ENCODE measurements at regions not wholly inside any gene's neighbourhood (a gene's known extent, or its start where the extent isn't known, plus 50 kb on each side); places are given as distances from the start of the nearest gene placed in this dataset.

GRCh38 chr12:46908936-46909635 lies 83.3 kb upstream of the SLC38A4 start:
- DNase-seq (no peak), ATAC-seq (no peak)
- no peak overlapping the region for H3K4me3 Mint-ChIP-seq
- intact Hi-C loops (cut with micrococcal nuclease): no loop called here
- no peak overlapping the region for H3K27ac Mint-ChIP-seq
- H3K27ac ChIP-seq (ENCODE audit: low read depth, low read length): no peak overlapping the region
- POLR2A ChIA-PET: no interaction called here
- no peak overlapping the region for H3K4me3 ChIP-seq (ENCODE audit: low read length)
- H3K9me3 Mint-ChIP-seq: peaks cover 5 to 38% (median 15%) of the 10 kb centered on the region in 11 donors
- no peaks in the 10 kb centered on the region for H3K4me1 ChIP-seq (ENCODE audit: control insufficient read depth in 2 of 2, insufficient read depth in 2 of 2, low read length in 2 of 2)
- no peaks in the 10 kb centered on the region for H3K27me3 ChIP-seq (ENCODE audit: control insufficient read depth in 2 of 2, insufficient read depth in 2 of 2, low read length in 2 of 2)
- CTCF ChIA-PET: interaction anchor here (0.5 kb wide), 1 partner anchor 27 kb away, joined by 3 read pairs; no protein-coding TSS in a partner anchor
- H3K36me3 ChIP-seq (ENCODE audit: control insufficient read depth in 2 of 3, insufficient read depth in 3 of 3, low read length in 3 of 3): no peaks in the 10 kb centered on the region
- no peaks in the 10 kb centered on the region for H3K9me3 ChIP-seq (ENCODE audit: control insufficient read depth in 2 of 3, low read length in 3 of 3)
- peaks cover 20 to 29% (median 21%) of the 10 kb centered on the region in 5 donors for H3K27me3 Mint-ChIP-seq
- peaks cover 0 to 17% (median 7%) of the 10 kb centered on the region in 5 donors for H3K36me3 Mint-ChIP-seq
- no peaks in the 10 kb centered on the region for H3K4me1 Mint-ChIP-seq

DNA sequence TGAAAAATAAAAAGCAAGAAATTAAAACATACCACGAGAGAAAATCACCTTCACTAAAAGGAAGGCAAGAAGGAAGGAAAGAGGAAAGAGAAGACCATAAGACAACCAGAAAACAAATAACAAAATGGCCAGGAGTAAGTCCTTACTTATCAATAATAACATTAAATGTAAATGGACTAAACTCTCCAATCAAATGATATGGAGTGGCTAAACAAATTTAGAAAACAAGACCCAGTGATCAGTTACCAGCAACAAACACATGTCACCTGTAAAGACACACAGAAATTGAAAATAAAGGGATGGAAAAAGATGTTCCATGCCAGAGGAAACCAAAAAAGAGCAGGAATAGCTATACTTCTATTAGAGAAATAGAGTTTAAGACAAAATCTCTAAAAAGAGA lies 85.0 kb upstream of the SLC38A4 start:
- Histone ChIP-seq H3K27me3 (ENCODE audit: control insufficient read depth in 2 of 2, insufficient read depth in 2 of 2, low read length in 2 of 2) (no peaks in the 10 kb centered on the region), H3K27ac (ENCODE audit: low read depth, low read length) (no peak overlapping the region), H3K4me1 (ENCODE audit: control insufficient read depth in 2 of 2, insufficient read depth in 2 of 2, low read length in 2 of 2) (no peaks in the 10 kb centered on the region), H3K36me3 (ENCODE audit: control insufficient read depth in 2 of 3, insufficient read depth in 3 of 3, low read length in 3 of 3) (no peaks in the 10 kb centered on the region), H3K4me3 (ENCODE audit: low read length) (no peak overlapping the region), H3K9me3 (ENCODE audit: control insufficient read depth in 2 of 3, low read length in 3 of 3) (no peaks in the 10 kb centered on the region)
- H3K27me3 Mint-ChIP-seq: peaks cover 10 to 32% (median 21%) of the 10 kb centered on the region in 5 donors
- no peak overlapping the region for H3K4me3 Mint-ChIP-seq
- H3K9me3 Mint-ChIP-seq: peaks cover 5 to 38% (median 15%) of the 10 kb centered on the region in 11 donors
- intact Hi-C loops (cut with micrococcal nuclease): no loop called here
- DNase-seq: no peak
- no peak for ATAC-seq
- peaks cover 0 to 17% (median 7%) of the 10 kb centered on the region in 5 donors for H3K36me3 Mint-ChIP-seq
- CTCF ChIA-PET: no interaction called here
- no peaks in the 10 kb centered on the region for H3K4me1 Mint-ChIP-seq
- POLR2A ChIA-PET: no interaction called here
- no peak overlapping the region for H3K27ac Mint-ChIP-seq

DNA sequence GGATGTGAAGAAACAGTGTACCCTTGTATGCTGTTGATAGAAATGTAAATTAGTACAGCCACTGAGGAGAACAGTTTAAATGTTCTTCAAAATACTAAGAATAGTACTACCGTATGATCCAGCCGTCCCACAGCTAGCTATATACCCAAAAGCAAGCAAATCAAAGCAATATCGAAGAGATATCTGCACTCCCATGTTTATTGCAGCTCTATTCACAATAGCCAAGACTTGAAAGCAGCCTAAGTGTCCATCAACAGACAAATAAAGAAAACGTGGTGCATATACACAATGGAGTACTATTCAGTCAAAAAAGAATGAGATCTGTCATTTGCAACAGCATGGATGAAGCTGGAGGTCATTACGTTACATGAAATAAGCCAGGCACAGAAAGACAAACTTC lies 88.5 kb upstream of the SLC38A4 start:
- CTCF ChIA-PET: no interaction called here
- H3K27ac ChIP-seq (ENCODE audit: low read depth, low read length): no peak overlapping the region
- no peaks in the 10 kb centered on the region for H3K9me3 ChIP-seq (ENCODE audit: control insufficient read depth in 2 of 3, low read length in 3 of 3)
- peaks cover 8 to 23% (median 17%) of the 10 kb centered on the region in 5 donors for H3K27me3 Mint-ChIP-seq
- no peaks in the 10 kb centered on the region for H3K27me3 ChIP-seq (ENCODE audit: control insufficient read depth in 2 of 2, insufficient read depth in 2 of 2, low read length in 2 of 2)
- no peak for ATAC-seq
- POLR2A ChIA-PET: no interaction called here
- peaks cover 0 to 13% (median 5%) of the 10 kb centered on the region in 5 donors for H3K36me3 Mint-ChIP-seq
- H3K4me3 Mint-ChIP-seq: no peak overlapping the region
- no peaks in the 10 kb centered on the region for H3K36me3 ChIP-seq (ENCODE audit: control insufficient read depth in 2 of 3, insufficient read depth in 3 of 3, low read length in 3 of 3)
- no peak overlapping the region for H3K4me3 ChIP-seq (ENCODE audit: low read length)
- H3K4me1 Mint-ChIP-seq: no peaks in the 10 kb centered on the region
- H3K4me1 ChIP-seq (ENCODE audit: control insufficient read depth in 2 of 2, insufficient read depth in 2 of 2, low read length in 2 of 2): no peaks in the 10 kb centered on the region
- peaks cover 4 to 35% (median 12%) of the 10 kb centered on the region in 11 donors for H3K9me3 Mint-ChIP-seq
- H3K27ac Mint-ChIP-seq: no peak overlapping the region
- intact Hi-C loops (cut with micrococcal nuclease): no loop called here
- no peak for DNase-seq

DNA sequence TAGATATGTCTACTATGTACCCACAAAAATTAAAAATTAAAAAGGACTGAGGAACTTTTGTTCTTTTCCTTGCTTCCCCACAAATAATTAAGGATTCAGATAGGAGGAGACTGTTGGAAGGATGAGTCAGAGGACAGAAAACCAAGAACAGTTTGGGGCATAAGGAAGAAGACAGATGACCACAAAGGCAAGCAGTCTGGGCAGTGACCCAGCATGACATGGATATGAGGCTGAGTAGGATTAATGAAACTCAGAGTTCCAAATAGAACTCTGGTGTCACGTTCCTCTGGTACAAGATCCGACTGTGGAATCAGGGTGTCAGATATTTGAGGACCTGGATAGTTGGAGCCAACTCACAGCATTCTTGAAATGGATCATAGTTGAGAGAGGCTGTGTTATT lies 89.3 kb upstream of the SLC38A4 start:
- no peaks in the 10 kb centered on the region for H3K36me3 ChIP-seq (ENCODE audit: control insufficient read depth in 2 of 3, insufficient read depth in 3 of 3, low read length in 3 of 3)
- no peaks in the 10 kb centered on the region for H3K9me3 ChIP-seq (ENCODE audit: control insufficient read depth in 2 of 3, low read length in 3 of 3)
- H3K4me1 ChIP-seq (ENCODE audit: control insufficient read depth in 2 of 2, insufficient read depth in 2 of 2, low read length in 2 of 2): no peaks in the 10 kb centered on the region
- POLR2A ChIA-PET: no interaction called here
- H3K27me3 Mint-ChIP-seq: peaks cover under 1 to 22% (median 18%) of the 10 kb centered on the region in 5 donors
- no peak overlapping the region for H3K4me3 ChIP-seq (ENCODE audit: low read length)
- DNase-seq (no peak), ATAC-seq (no peak)
- H3K9me3 Mint-ChIP-seq: peaks cover 0 to 27% (median 10%) of the 10 kb centered on the region in 11 donors
- no peak overlapping the region for H3K4me3 Mint-ChIP-seq
- H3K36me3 Mint-ChIP-seq: peaks cover 0 to 8% (median 0%) of the 10 kb centered on the region in 5 donors
- H3K4me1 Mint-ChIP-seq: peaks cover 0 to 1% (median 0%) of the 10 kb centered on the region in 7 donors
- CTCF ChIA-PET: no interaction called here
- no peak overlapping the region for H3K27ac ChIP-seq (ENCODE audit: low read depth, low read length)
- H3K27ac Mint-ChIP-seq: no peak overlapping the region
- no peaks in the 10 kb centered on the region for H3K27me3 ChIP-seq (ENCODE audit: control insufficient read depth in 2 of 2, insufficient read depth in 2 of 2, low read length in 2 of 2)
- intact Hi-C loops (cut with micrococcal nuclease): no loop called here

- peaks cover 0 to 20% (median 8%) of the 10 kb centered on the region in 11 donors for H3K9me3 Mint-ChIP-seq
- DNase-seq: no peak
- Histone ChIP-seq H3K27ac (ENCODE audit: low read depth, low read length) (no peak overlapping the region), H3K4me1 (ENCODE audit: control insufficient read depth in 2 of 2, insufficient read depth in 2 of 2, low read length in 2 of 2) (no peaks in the 10 kb centered on the region), H3K4me3 (ENCODE audit: low read length) (no peak overlapping the region), H3K36me3 (ENCODE audit: control insufficient read depth in 2 of 3, insufficient read depth in 3 of 3, low read length in 3 of 3) (no peaks in the 10 kb centered on the region), H3K27me3 (ENCODE audit: control insufficient read depth in 2 of 2, insufficient read depth in 2 of 2, low read length in 2 of 2) (no peaks in the 10 kb centered on the region), H3K9me3 (ENCODE audit: control insufficient read depth in 2 of 3, low read length in 3 of 3) (no peaks in the 10 kb centered on the region)
- ChIA-PET POLR2A (no interaction called here), CTCF (no interaction called here)
- ATAC-seq: no peak
- intact Hi-C loops (cut with micrococcal nuclease): no loop called here
- H3K4me1 Mint-ChIP-seq: peaks cover 0 to 1% (median 0%) of the 10 kb centered on the region in 7 donors
- H3K27me3 Mint-ChIP-seq: peaks cover 0 to 19% (median 16%) of the 10 kb centered on the region in 5 donors
- no peak overlapping the region for H3K4me3 Mint-ChIP-seq
- H3K27ac Mint-ChIP-seq: no peak overlapping the region
- peaks cover 0 to 4% (median 0%) of the 10 kb centered on the region in 5 donors for H3K36me3 Mint-ChIP-seq
Measured at GRCh38 chr12:46915836-46916235, 90.0 kb upstream of the SLC38A4 start.

- Mint-ChIP-seq H3K4me1 (peaks cover 0 to 1% (median 0%) of the 10 kb centered on the region in 7 donors), H3K27ac (no peak overlapping the region), H3K27me3 (peaks cover 0 to 14% (median 8%) of the 10 kb centered on the region in 5 donors), H3K36me3 (no peaks in the 10 kb centered on the region), H3K4me3 (no peak overlapping the region), H3K9me3 (peaks cover 0 to 9% (median 3%) of the 10 kb centered on the region in 11 donors)
- H3K27ac ChIP-seq (ENCODE audit: low read depth, low read length): no peak overlapping the region
- DNase-seq (no peak), ATAC-seq (no peak)
- no peaks in the 10 kb centered on the region for H3K4me1 ChIP-seq (ENCODE audit: control insufficient read depth in 2 of 2, insufficient read depth in 2 of 2, low read length in 2 of 2)
- H3K36me3 ChIP-seq (ENCODE audit: control insufficient read depth in 2 of 3, insufficient read depth in 3 of 3, low read length in 3 of 3): no peaks in the 10 kb centered on the region
- H3K4me3 ChIP-seq (ENCODE audit: low read length): no peak overlapping the region
- ChIA-PET CTCF (no interaction called here), POLR2A (no interaction called here)
- no peaks in the 10 kb centered on the region for H3K9me3 ChIP-seq (ENCODE audit: control insufficient read depth in 2 of 3, low read length in 3 of 3)
- H3K27me3 ChIP-seq (ENCODE audit: control insufficient read depth in 2 of 2, insufficient read depth in 2 of 2, low read length in 2 of 2): no peaks in the 10 kb centered on the region
- intact Hi-C loops (cut with micrococcal nuclease): no loop called here
Measured at GRCh38 chr12:46916796-46917419, 91.1 kb upstream of the SLC38A4 start.

DNA sequence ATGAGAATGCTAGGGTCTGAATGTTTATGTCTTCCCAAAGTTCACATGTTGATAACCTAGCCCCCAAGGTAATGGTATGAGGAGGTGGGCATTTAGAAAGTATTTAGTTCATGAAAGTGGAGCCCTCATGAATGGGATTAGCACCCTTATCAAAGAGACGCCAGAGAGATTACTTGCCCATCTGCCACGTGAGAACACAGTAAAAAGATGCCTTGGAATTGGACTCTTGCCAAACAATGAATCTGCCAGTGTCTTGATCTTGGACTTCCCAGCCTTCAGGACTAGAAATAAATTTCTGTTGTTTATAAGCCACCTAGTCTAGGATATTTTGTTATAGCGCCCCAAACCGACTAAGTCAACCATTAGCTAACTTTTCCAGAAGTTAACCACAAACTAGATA lies 92.0 kb upstream of the SLC38A4 start:
- ChIA-PET CTCF (no interaction called here), POLR2A (no interaction called here)
- H3K27me3 ChIP-seq (ENCODE audit: control insufficient read depth in 2 of 2, insufficient read depth in 2 of 2, low read length in 2 of 2): no peaks in the 10 kb centered on the region
- ATAC-seq (no peak), DNase-seq (no peak)
- no peak overlapping the region for H3K27ac Mint-ChIP-seq
- peaks cover 0 to 8% (median 5%) of the 10 kb centered on the region in 5 donors for H3K27me3 Mint-ChIP-seq
- H3K36me3 Mint-ChIP-seq: no peaks in the 10 kb centered on the region
- no peak overlapping the region for H3K4me3 Mint-ChIP-seq
- no peaks in the 10 kb centered on the region for H3K9me3 ChIP-seq (ENCODE audit: control insufficient read depth in 2 of 3, low read length in 3 of 3)
- intact Hi-C loops (cut with micrococcal nuclease): no loop called here
- peaks cover 0 to 1% (median 0%) of the 10 kb centered on the region in 7 donors for H3K4me1 Mint-ChIP-seq
- no peaks in the 10 kb centered on the region for H3K4me1 ChIP-seq (ENCODE audit: control insufficient read depth in 2 of 2, insufficient read depth in 2 of 2, low read length in 2 of 2)
- no peak overlapping the region for H3K4me3 ChIP-seq (ENCODE audit: low read length)
- no peaks in the 10 kb centered on the region for H3K36me3 ChIP-seq (ENCODE audit: control insufficient read depth in 2 of 3, insufficient read depth in 3 of 3, low read length in 3 of 3)
- no peak overlapping the region for H3K27ac ChIP-seq (ENCODE audit: low read depth, low read length)
- H3K9me3 Mint-ChIP-seq: peaks cover 0 to 4% (median 0%) of the 10 kb centered on the region in 11 donors

Measured in naive thymus-derived CD4-positive, alpha-beta T cell (primary cell).